B cell (primary cell): ENCODE measurements at regions not wholly inside any gene's neighbourhood (a gene's known extent, or its start where the extent isn't known, plus 50 kb on each side); places are given as distances from the start of the nearest gene placed in this dataset.

ENCODE experiments used
- ATAC-seq: fragments of 200-7000 bp; cut with Tn5 transposase; one replicate; pipeline ENCODE4 v1.10.0; 2021; ENCODE audit warnings: low read depth, mild to moderate bottlenecking, moderate number of reproducible peaks, moderate library complexity
- CTCF ChIA-PET: fragments of 350-600 bp; sonication (Branson Sonifier 250); formaldehyde crosslinking; loops from one replicate; lab custom pipeline; 2021; ENCODE audit warnings: antibody characterized with exemption, inconsistent platforms; lab: Charles Lee
- POLR2A ChIA-PET: fragments of 350-600 bp; sonication (Branson Sonifier 250); formaldehyde crosslinking; loops from one replicate; lab custom pipeline; 2021; ENCODE audit warnings: antibody characterized with exemption; lab: Charles Lee
- DNase-seq: peaks from one replicate; pipeline ENCODE4 v3.0.0; 2013
- H2AFZ ChIP-seq: 2 replicates; pipeline ENCODE4 v1.6.1; 2012; ENCODE audit warnings: mild to moderate bottlenecking, low read depth, low read length; ENCODE audit not compliant: insufficient read depth, poor library complexity, severe bottlenecking
- H3K27ac ChIP-seq, 2 donors: 1 replicate in 1 of 2; 2 replicates in 1 of 2; pipeline ENCODE4 v1.5.1; 2012 to 2013; ENCODE audit warnings: low read length in 2 of 2, mild to moderate bottlenecking in 2 of 2, moderate library complexity in 1 of 2
- H3K27me3 ChIP-seq, 4 experiments: fragments of 200-600 bp in 1 of 4; sonication (generic) in 1 of 4; replicated peaks in 1 of 4; 1 replicate in 2 of 4; 2 replicates in 2 of 4; pipeline versions ENCODE4 v1.6.1 to v1.7.0; 2013 to 2016; ENCODE audit warnings: low read length in 3 of 4, mild to moderate bottlenecking in 2 of 4, mixed read lengths in 1 of 4, moderate library complexity in 1 of 4; ENCODE audit not compliant: insufficient read depth in 4 of 4, control insufficient read depth in 3 of 4; ENCODE audit errors: control extremely low read depth in 1 of 4
- H3K36me3 ChIP-seq, 2 experiments: replicated peaks in 1 of 2; 1 replicate in 1 of 2; 2 replicates in 1 of 2; pipeline versions ENCODE4 v1.6.1 to v1.7.1; 2013; ENCODE audit warnings: low read length in 1 of 2; ENCODE audit not compliant: insufficient read depth in 2 of 2, control insufficient read depth in 1 of 2; ENCODE audit errors: control extremely low read depth in 1 of 2, extremely low read depth in 1 of 2
- H3K4me1 ChIP-seq, 2 donors: fragments of 200-600 bp in 1 of 2; sonication (generic) in 1 of 2; 1 replicate in 1 of 2; 2 replicates in 1 of 2; pipeline versions ENCODE4 v1.5.1 to v1.6.1; 2013 to 2017; ENCODE audit warnings: low read length in 2 of 2; ENCODE audit not compliant: control insufficient read depth in 2 of 2, insufficient read depth in 2 of 2
- H3K4me2 ChIP-seq: replicated peaks from 2 replicates; pipeline ENCODE3; 2012; ENCODE audit warnings: mild to moderate bottlenecking, low read depth, low read length; ENCODE audit not compliant: poor library complexity, severe bottlenecking
- H3K4me3 ChIP-seq, 5 experiments: fragments of 200-600 bp in 1 of 5; sonication (generic) in 1 of 5; 1 replicate in 3 of 5; 2 replicates in 2 of 5; pipeline versions ENCODE4 v1.5.1 to v1.7.0; 2011 to 2016; ENCODE audit warnings: low read length in 4 of 5, mild to moderate bottlenecking in 4 of 5, low read depth in 2 of 5, control low read depth in 1 of 5, moderate library complexity in 1 of 5; ENCODE audit not compliant: insufficient read depth in 1 of 5; ENCODE audit errors: control extremely low read depth in 1 of 5, extremely low read depth in 1 of 5
- H3K79me2 ChIP-seq: fragments of 200-600 bp; sonication (generic); one replicate; pipeline ENCODE4 v1.6.0; 2016; ENCODE audit warnings: low read length; ENCODE audit not compliant: control insufficient read depth, insufficient read depth
- H3K9ac ChIP-seq: fragments of 200-600 bp; sonication (generic); 2 replicates; pipeline ENCODE4 v1.6.1; 2017; ENCODE audit warnings: mild to moderate bottlenecking, low read length, moderate library complexity
- H3K9me3 ChIP-seq, 3 donors: one replicate each; pipeline versions ENCODE4 v1.6.1 to v1.7.1; 2013; ENCODE audit warnings: low read length in 2 of 3; ENCODE audit not compliant: control insufficient read depth in 2 of 3, insufficient read depth in 1 of 3; ENCODE audit errors: control extremely low read depth in 1 of 3
- H4K20me1 ChIP-seq: 2 replicates; pipeline ENCODE4 v1.6.0; 2012; ENCODE audit warnings: mild to moderate bottlenecking, low read length; ENCODE audit not compliant: insufficient read depth, control insufficient read depth, poor library complexity, severe bottlenecking
- H3K27ac Mint-ChIP-seq: one replicate; pipeline ENCODE4 v1.8.0; 2021; ENCODE audit warnings: mixed read lengths
- H3K27me3 Mint-ChIP-seq: one replicate; pipeline ENCODE4 v1.8.0; 2021; ENCODE audit warnings: mixed read lengths
- H3K4me1 Mint-ChIP-seq: one replicate; pipeline ENCODE4 v1.8.0; 2021; ENCODE audit warnings: mixed read lengths
- H3K4me3 Mint-ChIP-seq: one replicate; pipeline ENCODE4 v1.8.0; 2021; ENCODE audit warnings: mixed read lengths
- H3K9me3 Mint-ChIP-seq: one replicate; pipeline ENCODE4 v1.8.0; 2022; ENCODE audit warnings: mixed read lengths; ENCODE audit not compliant: insufficient read depth
- CTCF ChIP-seq: fragments of 200-600 bp; IDR thresholded peaks from one replicate; pipeline ENCODE4 v1.8.0; 2022; ENCODE audit warnings: antibody characterized with exemption, mild to moderate bottlenecking
- EZH2 ChIP-seq: IDR thresholded peaks from 2 replicates; pipeline ENCODE4 v1.6.1; 2012; ENCODE audit warnings: borderline replicate concordance, low read depth, mild to moderate bottlenecking, moderate library complexity, low read length; ENCODE audit not compliant: insufficient read depth, poor library complexity, severe bottlenecking
- WGBS: methylation state at CpG from one replicate; pipeline ENCODE4 v1.1.5; 2013; ENCODE audit warnings: missing lambda C conversion rate; ENCODE audit not compliant: insufficient coverage; 5-methylcytosine and 5-hydroxymethylcytosine counted together
- intact Hi-C: fragments of 100-400 bp; cut with micrococcal nuclease; formaldehyde crosslinking; loops from one replicate; pipeline ENCODE4 v1.10.0; 2022

GRCh38 chr2:241970716-241971115, 101.2 kb downstream of the RTP5 start:
- ATAC-seq (no peak), DNase-seq (no peak)
- intact Hi-C loops = no loop called here
- ChIA-PET CTCF (no interaction called here), POLR2A (no interaction called here)
- Histone ChIP-seq H3K27ac (no peak overlapping the region), H4K20me1 (no peaks in the 10 kb centered on the region), H3K4me3 (no peak overlapping the region), H3K36me3 (peaks cover 0 to 44% of the 10 kb centered on the region in 2 experiments), H3K4me2 (no peak overlapping the region), H3K9me3 (peaks cover 0 to 10% (median 0%) of the 10 kb centered on the region in 3 donors), H3K4me1 (peaks cover 27 to 29% of the 10 kb centered on the region in 2 donors), H3K79me2 (peaks cover 21% of the 10 kb centered on the region), H3K27me3 (no peaks in the 10 kb centered on the region), H3K9ac (no peak overlapping the region), H2AFZ (no peak overlapping the region)
- WGBS = 100% methylated on average over 2 of the region's 5 CpGs
- Mint-ChIP-seq H3K27ac (no peak overlapping the region), H3K4me3 (no peak overlapping the region), H3K4me1 (peaks cover 28% of the 10 kb centered on the region), H3K27me3 (no peaks in the 10 kb centered on the region), H3K9me3 (no peaks in the 10 kb centered on the region)
- TF ChIP-seq EZH2 = no peak
- no peak for TF ChIP-seq CTCF

GRCh38 chr2:241974096-241974495, 104.6 kb downstream of the RTP5 start:
- DNase-seq = no peak
- intact Hi-C loops = no loop called here
- TF ChIP-seq EZH2 (no peak), CTCF (no peak)
- Histone ChIP-seq H3K27me3 (no peaks in the 10 kb centered on the region), H3K36me3 (peaks cover 0 to 54% of the 10 kb centered on the region in 2 experiments), H3K27ac (no peak overlapping the region), H3K9ac (no peak overlapping the region), H3K4me1 (peaks cover 9 to 23% of the 10 kb centered on the region in 2 donors), H3K4me2 (no peak overlapping the region), H3K9me3 (peaks cover 0 to 4% (median 4%) of the 10 kb centered on the region in 3 donors), H2AFZ (no peak overlapping the region), H3K4me3 (no peak overlapping the region), H4K20me1 (no peaks in the 10 kb centered on the region), H3K79me2 (peaks cover 5% of the 10 kb centered on the region)
- CTCF ChIA-PET = interaction anchor here (1.2 kb wide), 1 partner anchor 23 kb away, joined by 4 read pairs; no protein-coding TSS in a partner anchor
- Mint-ChIP-seq H3K4me1 (peaks cover 26% of the 10 kb centered on the region), H3K9me3 (no peaks in the 10 kb centered on the region), H3K4me3 (no peak overlapping the region), H3K27ac (no peak overlapping the region), H3K27me3 (no peaks in the 10 kb centered on the region)
- WGBS = 95% methylated on average over 13 of the region's 15 CpGs
- POLR2A ChIA-PET = no interaction called here
- no peak for ATAC-seq
